ENCODE measurements at regions not wholly inside any gene's neighbourhood (a gene's known extent, or its start where the extent isn't known, plus 50 kb on each side); places are given as distances from the start of the nearest gene placed in this dataset.
"Not testable (repeated sequence)": the region's sequence is repeated elsewhere in the genome, so short reads cannot be mapped to it uniquely, and the experiment has no call there.

DNA sequence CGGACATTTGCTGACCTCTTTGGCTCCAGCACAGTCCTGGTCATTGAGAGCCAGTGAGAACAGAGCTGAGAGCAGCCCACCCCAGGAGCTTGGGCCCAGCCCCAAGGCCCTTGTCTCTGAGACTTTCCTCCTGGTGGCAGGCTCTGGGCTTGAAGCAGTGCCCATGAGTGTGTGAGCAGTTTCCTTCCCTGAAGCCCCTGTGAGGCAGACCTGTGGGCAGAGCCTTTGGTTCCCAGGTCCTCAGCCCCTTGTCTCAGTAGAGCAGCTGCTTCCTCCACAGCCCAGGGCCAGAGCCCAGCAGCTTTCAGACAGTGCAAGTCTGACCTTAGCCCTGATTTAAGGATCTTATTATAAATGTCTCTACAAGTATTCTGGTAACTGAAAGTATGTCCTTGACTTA, 1185.0 kb downstream of the RPIA start:
- H3K27ac ChIP-seq (ENCODE audit: low read length); H3K27me3 ChIP-seq (replicated peaks in 1 of 2; ENCODE audit: control insufficient read depth in 2 of 2, extremely low read depth in 1 of 2, insufficient read depth in 2 of 2, low read length in 1 of 2); DNase-seq; H3K27me3 Mint-ChIP-seq; H3K4me1 ChIP-seq (ENCODE audit: control insufficient read depth in 1 of 2, extremely low read depth in 1 of 2, insufficient read depth in 2 of 2, low read length in 2 of 2); POLR2A ChIA-PET; H3K9me3 Mint-ChIP-seq; H3K36me3 Mint-ChIP-seq; H3K27ac Mint-ChIP-seq; H3K9me3 ChIP-seq; H3K36me3 ChIP-seq (ENCODE audit: control insufficient read depth in 2 of 2, extremely low read depth in 1 of 2, insufficient read depth in 1 of 2, low read length in 1 of 2); H3K4me1 Mint-ChIP-seq; H3K4me3 Mint-ChIP-seq; H3K4me3 ChIP-seq (ENCODE audit: control insufficient read depth in 1 of 2, extremely low read depth in 1 of 2, low read length in 1 of 2); CTCF ChIA-PET: not testable (repeated sequence)
- no CpG with 5 or more reads among the region's 1 CpG for WGBS (ENCODE audit: insufficient coverage)
- ATAC-seq (replicated peaks in 1 of 4) = peak in 1 of 4 experiments; percentile 20

- CTCF ChIA-PET; H3K4me3 ChIP-seq (ENCODE audit: control insufficient read depth in 1 of 2, extremely low read depth in 1 of 2, low read length in 1 of 2); H3K4me3 Mint-ChIP-seq; POLR2A ChIA-PET; H3K27ac Mint-ChIP-seq; H3K36me3 ChIP-seq (ENCODE audit: control insufficient read depth in 2 of 2, extremely low read depth in 1 of 2, insufficient read depth in 1 of 2, low read length in 1 of 2); H3K9me3 ChIP-seq; H3K27me3 ChIP-seq (replicated peaks in 1 of 2; ENCODE audit: control insufficient read depth in 2 of 2, extremely low read depth in 1 of 2, insufficient read depth in 2 of 2, low read length in 1 of 2); H3K27me3 Mint-ChIP-seq; H3K36me3 Mint-ChIP-seq; H3K4me1 Mint-ChIP-seq; H3K27ac ChIP-seq (ENCODE audit: low read length); H3K9me3 Mint-ChIP-seq; DNase-seq; H3K4me1 ChIP-seq (ENCODE audit: control insufficient read depth in 1 of 2, extremely low read depth in 1 of 2, insufficient read depth in 2 of 2, low read length in 2 of 2): not testable (repeated sequence)
- WGBS (ENCODE audit: insufficient coverage) = 68% methylated on average over 2 of the region's 6 CpGs
- ATAC-seq (replicated peaks in 1 of 4) = peak in 1 of 4 experiments; percentile 5
Measured at GRCh38 chr2:89876878-89877277, 1185.4 kb downstream of the RPIA start.

- no CpG with 5 or more reads among the region's 1 CpG for WGBS (ENCODE audit: insufficient coverage)
- H3K4me1 Mint-ChIP-seq; H3K36me3 ChIP-seq (ENCODE audit: control insufficient read depth in 2 of 2, extremely low read depth in 1 of 2, insufficient read depth in 1 of 2, low read length in 1 of 2); H3K9me3 ChIP-seq; H3K27me3 ChIP-seq (replicated peaks in 1 of 2; ENCODE audit: control insufficient read depth in 2 of 2, extremely low read depth in 1 of 2, insufficient read depth in 2 of 2, low read length in 1 of 2); POLR2A ChIA-PET; DNase-seq; H3K4me3 Mint-ChIP-seq; H3K4me1 ChIP-seq (ENCODE audit: control insufficient read depth in 1 of 2, extremely low read depth in 1 of 2, insufficient read depth in 2 of 2, low read length in 2 of 2); ATAC-seq (replicated peaks in 1 of 4); H3K27me3 Mint-ChIP-seq; H3K4me3 ChIP-seq (ENCODE audit: control insufficient read depth in 1 of 2, extremely low read depth in 1 of 2, low read length in 1 of 2); H3K27ac Mint-ChIP-seq; H3K27ac ChIP-seq (ENCODE audit: low read length); CTCF ChIA-PET; H3K9me3 Mint-ChIP-seq; H3K36me3 Mint-ChIP-seq: not testable (repeated sequence)
Measured at GRCh38 chr2:89882880-89883279, 1191.4 kb downstream of the RPIA start.

GRCh38 chr2:89883624-89884023, 1192.2 kb downstream of the RPIA start:
- H3K4me1 ChIP-seq (ENCODE audit: control insufficient read depth in 1 of 2, extremely low read depth in 1 of 2, insufficient read depth in 2 of 2, low read length in 2 of 2); H3K9me3 ChIP-seq; H3K27ac ChIP-seq (ENCODE audit: low read length); POLR2A ChIA-PET; H3K4me3 Mint-ChIP-seq; H3K36me3 Mint-ChIP-seq; H3K4me1 Mint-ChIP-seq; CTCF ChIA-PET; H3K9me3 Mint-ChIP-seq; H3K36me3 ChIP-seq (ENCODE audit: control insufficient read depth in 2 of 2, extremely low read depth in 1 of 2, insufficient read depth in 1 of 2, low read length in 1 of 2); ATAC-seq (replicated peaks in 1 of 4); H3K27me3 ChIP-seq (replicated peaks in 1 of 2; ENCODE audit: control insufficient read depth in 2 of 2, extremely low read depth in 1 of 2, insufficient read depth in 2 of 2, low read length in 1 of 2); H3K27me3 Mint-ChIP-seq; H3K4me3 ChIP-seq (ENCODE audit: control insufficient read depth in 1 of 2, extremely low read depth in 1 of 2, low read length in 1 of 2); DNase-seq; H3K27ac Mint-ChIP-seq: not testable (repeated sequence)
- no CpG with 5 or more reads among the region's 2 CpGs for WGBS (ENCODE audit: insufficient coverage)

- H3K27me3 Mint-ChIP-seq; CTCF ChIA-PET; H3K4me1 Mint-ChIP-seq; ATAC-seq (replicated peaks in 1 of 4); H3K4me3 Mint-ChIP-seq; H3K4me1 ChIP-seq (ENCODE audit: control insufficient read depth in 1 of 2, extremely low read depth in 1 of 2, insufficient read depth in 2 of 2, low read length in 2 of 2); H3K36me3 Mint-ChIP-seq; H3K27ac Mint-ChIP-seq; H3K27me3 ChIP-seq (replicated peaks in 1 of 2; ENCODE audit: control insufficient read depth in 2 of 2, extremely low read depth in 1 of 2, insufficient read depth in 2 of 2, low read length in 1 of 2); H3K4me3 ChIP-seq (ENCODE audit: control insufficient read depth in 1 of 2, extremely low read depth in 1 of 2, low read length in 1 of 2); H3K27ac ChIP-seq (ENCODE audit: low read length); H3K36me3 ChIP-seq (ENCODE audit: control insufficient read depth in 2 of 2, extremely low read depth in 1 of 2, insufficient read depth in 1 of 2, low read length in 1 of 2); POLR2A ChIA-PET; DNase-seq; H3K9me3 ChIP-seq; H3K9me3 Mint-ChIP-seq: not testable (repeated sequence)
- WGBS (ENCODE audit: insufficient coverage) = no CpG with 5 or more reads among the region's 5 CpGs
Measured at GRCh38 chr2:89885071-89885470, 1193.6 kb downstream of the RPIA start.

DNA sequence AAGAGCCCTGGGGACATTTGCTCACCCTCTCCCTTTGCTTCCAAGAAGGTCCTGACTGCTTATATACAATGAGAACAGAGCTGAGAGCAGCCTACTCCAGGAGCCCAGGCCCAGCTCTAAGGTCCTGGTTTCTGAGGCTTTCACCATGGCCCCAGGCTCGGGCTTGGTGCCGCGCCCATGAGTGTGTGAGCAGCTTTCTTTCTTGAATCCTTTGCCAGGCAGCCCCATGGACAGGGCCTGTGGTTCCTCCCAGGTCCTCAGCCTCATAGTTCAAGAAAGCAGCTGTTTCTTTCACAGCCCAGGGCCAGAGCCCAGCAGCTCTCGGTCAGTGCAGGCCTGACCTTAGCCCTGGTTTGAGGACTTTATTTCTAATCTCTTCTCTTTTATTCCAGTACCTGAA, 1197.2 kb downstream of the RPIA start:
- H3K27ac ChIP-seq (ENCODE audit: low read length); H3K27me3 Mint-ChIP-seq; H3K36me3 Mint-ChIP-seq; CTCF ChIA-PET; H3K4me3 Mint-ChIP-seq; H3K4me3 ChIP-seq (ENCODE audit: control insufficient read depth in 1 of 2, extremely low read depth in 1 of 2, low read length in 1 of 2); POLR2A ChIA-PET; H3K4me1 Mint-ChIP-seq; H3K27me3 ChIP-seq (replicated peaks in 1 of 2; ENCODE audit: control insufficient read depth in 2 of 2, extremely low read depth in 1 of 2, insufficient read depth in 2 of 2, low read length in 1 of 2); H3K36me3 ChIP-seq (ENCODE audit: control insufficient read depth in 2 of 2, extremely low read depth in 1 of 2, insufficient read depth in 1 of 2, low read length in 1 of 2); ATAC-seq (replicated peaks in 1 of 4); H3K4me1 ChIP-seq (ENCODE audit: control insufficient read depth in 1 of 2, extremely low read depth in 1 of 2, insufficient read depth in 2 of 2, low read length in 2 of 2); H3K9me3 Mint-ChIP-seq; H3K9me3 ChIP-seq; H3K27ac Mint-ChIP-seq; DNase-seq: not testable (repeated sequence)
- WGBS (ENCODE audit: insufficient coverage) = no CpG with 5 or more reads among the region's 4 CpGs

DNA sequence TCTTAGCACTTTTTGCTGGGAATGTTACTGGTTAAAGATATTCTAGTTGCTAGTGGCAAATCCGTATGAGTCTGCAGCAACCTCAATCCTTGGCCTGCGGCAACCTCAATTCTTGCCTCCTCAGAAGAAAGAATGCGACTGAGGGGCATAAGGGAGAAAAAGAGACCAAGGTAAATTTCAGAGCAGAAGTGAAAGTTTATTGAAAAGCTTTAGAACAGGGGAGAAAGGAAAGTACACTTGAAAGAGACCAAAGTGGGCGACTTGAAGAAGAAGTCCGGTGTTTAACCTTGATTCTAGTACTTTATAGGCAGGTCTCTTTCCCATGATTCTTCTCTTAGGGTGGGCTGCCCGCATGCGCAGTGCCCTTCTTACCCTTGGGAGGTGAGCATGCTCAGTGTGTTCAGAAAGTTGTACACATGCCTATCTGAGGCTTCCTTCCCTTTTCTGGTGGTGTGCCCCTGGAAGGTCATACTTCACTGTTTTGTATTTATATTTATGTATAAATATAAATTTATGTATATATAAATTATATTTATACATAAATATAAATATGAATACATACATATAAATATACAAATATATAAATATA, 1198.8 kb downstream of the RPIA start:
- H3K36me3 Mint-ChIP-seq; POLR2A ChIA-PET; H3K4me1 ChIP-seq (ENCODE audit: control insufficient read depth in 1 of 2, extremely low read depth in 1 of 2, insufficient read depth in 2 of 2, low read length in 2 of 2); H3K4me3 ChIP-seq (ENCODE audit: control insufficient read depth in 1 of 2, extremely low read depth in 1 of 2, low read length in 1 of 2); H3K27me3 ChIP-seq (replicated peaks in 1 of 2; ENCODE audit: control insufficient read depth in 2 of 2, extremely low read depth in 1 of 2, insufficient read depth in 2 of 2, low read length in 1 of 2); H3K9me3 Mint-ChIP-seq; H3K36me3 ChIP-seq (ENCODE audit: control insufficient read depth in 2 of 2, extremely low read depth in 1 of 2, insufficient read depth in 1 of 2, low read length in 1 of 2); H3K4me1 Mint-ChIP-seq; ATAC-seq (replicated peaks in 1 of 4); CTCF ChIA-PET; H3K4me3 Mint-ChIP-seq; H3K27ac Mint-ChIP-seq; H3K9me3 ChIP-seq; H3K27ac ChIP-seq (ENCODE audit: low read length); DNase-seq; H3K27me3 Mint-ChIP-seq: not testable (repeated sequence)
- no CpG with 5 or more reads among the region's 7 CpGs for WGBS (ENCODE audit: insufficient coverage)
